HG02840 (cell line): ENCODE measurements at regions not wholly inside any gene's neighbourhood (a gene's known extent, or its start where the extent isn't known, plus 50 kb on each side); places are given as distances from the start of the nearest gene placed in this dataset.

ENCODE experiments used
- ATAC-seq: cut with Tn5 transposase; IDR thresholded peaks from one replicate; pipeline ENCODE4 v1.9.1; 2021; ENCODE audit warnings: mild to moderate bottlenecking, moderate library complexity, moderate number of reproducible peaks; ENCODE audit not compliant: unreplicated experiment, low FRiP score

DNA sequence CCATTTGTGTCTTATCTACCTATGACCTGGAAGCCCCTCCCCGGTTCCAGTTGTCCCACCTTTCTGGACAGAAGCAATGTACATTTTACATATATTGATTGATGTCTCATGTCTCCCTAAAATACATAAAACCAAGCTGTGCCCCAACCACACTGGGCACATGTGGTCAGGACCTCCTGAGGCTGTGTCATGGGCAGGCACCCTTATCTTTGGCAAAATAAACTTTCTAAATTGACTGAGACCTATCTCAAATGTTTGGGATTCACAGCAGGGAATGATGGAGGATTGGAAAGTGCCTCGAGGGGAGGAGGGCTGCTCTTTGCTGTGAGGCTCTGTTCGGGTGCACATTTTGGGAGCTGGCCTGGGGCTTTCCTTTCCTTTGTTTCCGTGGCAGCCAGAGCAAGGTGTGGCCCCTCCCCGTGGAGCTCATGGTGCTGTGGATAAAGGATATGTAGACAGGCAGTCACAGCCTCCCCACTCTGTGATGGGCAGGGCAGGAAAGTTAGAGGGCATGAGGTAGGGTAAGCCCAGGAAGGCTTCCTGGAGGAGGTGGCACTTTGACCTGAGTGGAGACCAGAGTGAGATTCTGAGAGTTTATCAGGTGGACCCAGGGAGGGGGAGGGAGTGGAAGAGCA is 615.6 kb downstream of the TBC1D22A start:
- ATAC-seq: no peak

DNA sequence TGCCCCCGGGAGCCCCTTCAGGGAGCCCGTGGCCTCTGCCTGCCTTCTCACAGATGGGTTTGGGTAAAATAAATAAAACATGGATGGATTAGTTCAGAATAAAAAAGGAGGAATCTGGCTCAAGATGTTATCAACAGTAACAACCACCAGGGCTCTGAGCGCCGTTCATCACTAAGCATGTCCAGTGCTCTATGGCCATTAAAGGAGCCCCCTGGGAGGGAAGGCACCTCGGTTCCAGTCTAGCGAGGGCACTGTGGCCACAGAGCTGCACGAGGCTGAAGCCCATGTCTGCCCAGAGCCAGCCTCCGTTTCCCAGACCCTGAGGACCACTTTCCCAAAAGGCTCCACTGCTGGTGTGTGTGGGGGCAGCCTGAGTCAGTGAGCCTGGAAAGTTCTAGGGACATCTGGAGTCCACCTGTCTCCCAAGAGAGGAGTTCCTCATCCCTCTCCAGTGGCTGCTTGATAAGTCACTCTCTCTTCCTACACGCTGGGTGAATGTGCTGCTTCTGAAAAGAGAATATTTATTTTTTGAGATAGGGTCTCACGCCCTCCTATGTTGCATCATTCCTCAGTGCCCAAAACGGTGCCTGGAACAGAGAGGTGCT is 614.6 kb downstream of the TBC1D22A start:
- ATAC-seq: no peak

DNA sequence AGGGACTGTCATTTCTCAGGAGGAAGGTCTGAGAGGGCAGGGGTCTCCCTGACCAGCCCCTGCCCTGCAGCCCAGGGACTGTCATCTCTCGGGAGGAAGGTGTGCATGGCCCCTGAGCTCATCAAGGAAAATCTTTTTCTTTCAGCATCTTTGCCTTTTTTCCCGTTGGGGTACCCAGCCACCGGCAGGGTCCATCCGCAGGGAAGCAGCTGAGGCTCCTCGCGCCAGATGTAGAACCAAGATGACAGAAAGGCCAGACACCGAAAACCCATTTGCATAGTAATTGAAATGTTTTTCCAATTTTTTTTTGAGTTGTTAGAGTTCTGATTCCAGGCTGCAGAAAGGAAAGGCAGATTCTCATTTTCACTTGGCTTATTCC is 613.9 kb downstream of the TBC1D22A start:
- ATAC-seq: no peak

DNA sequence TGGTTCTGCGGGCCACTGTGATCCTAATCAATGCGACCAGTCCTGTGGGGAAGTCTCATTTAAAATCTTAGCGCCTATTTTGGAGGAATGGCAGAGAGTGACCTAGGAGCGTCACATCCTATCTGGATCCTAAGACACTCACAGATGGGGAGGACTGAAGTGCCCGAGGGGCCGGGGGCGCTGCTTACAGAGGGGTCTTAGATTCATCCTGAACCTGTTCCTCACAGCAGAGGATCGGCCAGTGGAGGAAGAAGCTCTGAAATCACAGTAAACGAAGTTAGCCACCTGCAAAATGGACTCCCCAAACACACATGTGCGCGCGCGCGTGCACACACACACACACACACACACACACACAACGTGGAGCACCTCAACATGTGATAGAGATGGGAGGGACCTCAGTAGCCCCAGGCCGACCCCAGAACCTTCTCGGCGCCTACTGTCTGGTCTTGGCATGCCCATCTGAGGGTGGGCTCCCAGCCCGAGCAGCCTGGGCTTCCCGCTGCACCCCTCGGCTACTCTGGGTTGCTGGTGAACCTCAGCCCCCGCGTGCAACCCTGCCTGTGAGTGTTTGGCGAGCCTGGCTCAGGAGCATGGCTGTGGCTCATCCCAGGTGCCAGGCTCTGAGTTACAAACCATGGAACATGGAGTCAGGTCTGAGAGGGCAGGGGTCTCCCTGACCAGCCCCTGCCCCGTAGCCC is 613.3 kb downstream of the TBC1D22A start:
- ATAC-seq: no peak

DNA sequence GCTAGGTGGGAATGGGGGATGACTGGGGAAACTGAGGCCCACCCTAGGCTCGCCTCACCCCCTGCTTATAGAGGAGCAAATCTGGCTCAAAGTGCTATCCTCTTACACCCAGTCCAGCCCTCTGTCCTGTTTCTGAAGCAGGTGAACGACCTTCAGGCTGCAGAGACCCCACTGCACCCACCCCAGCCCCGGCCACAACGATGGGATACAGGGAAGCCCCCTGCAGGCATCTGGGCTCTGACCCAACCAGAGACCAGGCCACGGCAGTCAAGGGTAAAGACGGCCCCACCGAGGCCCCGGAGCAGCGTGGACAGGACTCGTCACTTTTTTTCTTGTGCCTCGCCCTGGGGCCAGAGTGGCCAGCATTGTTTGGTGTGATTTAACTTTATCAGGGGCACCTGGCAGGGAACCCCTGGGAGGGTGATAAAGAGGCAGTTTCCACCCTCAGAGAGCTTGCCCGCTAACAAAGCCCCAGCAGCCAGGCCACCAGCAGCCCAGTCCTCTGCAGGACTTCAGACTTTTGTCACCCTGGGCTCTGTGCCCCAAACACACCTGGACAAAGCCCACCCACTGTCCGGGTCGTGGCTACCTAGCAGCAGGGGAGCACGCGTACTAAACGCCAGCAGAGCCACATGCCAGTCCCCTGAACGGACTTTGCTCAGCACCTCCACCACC is 612.6 kb downstream of the TBC1D22A start:
- ATAC-seq: no peak

DNA sequence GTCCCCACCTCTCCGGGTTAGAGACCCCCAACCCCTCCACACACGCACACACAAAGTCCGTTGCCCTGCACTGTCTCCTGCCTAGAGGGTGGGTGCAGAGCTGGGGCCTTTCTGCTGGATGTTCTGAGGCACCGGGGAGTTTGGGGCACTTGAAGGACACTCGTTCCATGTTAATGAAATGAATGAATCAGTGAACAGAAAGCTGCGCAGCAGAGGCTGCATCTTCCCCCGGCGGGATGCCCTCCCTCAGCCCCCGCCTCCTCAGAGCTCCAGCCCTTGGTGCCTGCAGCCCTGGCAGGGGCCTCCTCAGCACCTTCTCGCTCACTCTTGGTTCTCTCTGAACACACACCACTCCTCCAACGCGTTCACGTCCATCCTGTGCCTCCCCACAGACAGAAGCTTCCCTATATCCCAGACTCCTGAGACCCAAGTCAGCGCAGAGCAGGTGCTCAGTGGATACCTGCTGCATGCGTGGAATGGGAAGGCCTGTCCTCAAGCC is 611.9 kb downstream of the TBC1D22A start:
- no peak for ATAC-seq

DNA sequence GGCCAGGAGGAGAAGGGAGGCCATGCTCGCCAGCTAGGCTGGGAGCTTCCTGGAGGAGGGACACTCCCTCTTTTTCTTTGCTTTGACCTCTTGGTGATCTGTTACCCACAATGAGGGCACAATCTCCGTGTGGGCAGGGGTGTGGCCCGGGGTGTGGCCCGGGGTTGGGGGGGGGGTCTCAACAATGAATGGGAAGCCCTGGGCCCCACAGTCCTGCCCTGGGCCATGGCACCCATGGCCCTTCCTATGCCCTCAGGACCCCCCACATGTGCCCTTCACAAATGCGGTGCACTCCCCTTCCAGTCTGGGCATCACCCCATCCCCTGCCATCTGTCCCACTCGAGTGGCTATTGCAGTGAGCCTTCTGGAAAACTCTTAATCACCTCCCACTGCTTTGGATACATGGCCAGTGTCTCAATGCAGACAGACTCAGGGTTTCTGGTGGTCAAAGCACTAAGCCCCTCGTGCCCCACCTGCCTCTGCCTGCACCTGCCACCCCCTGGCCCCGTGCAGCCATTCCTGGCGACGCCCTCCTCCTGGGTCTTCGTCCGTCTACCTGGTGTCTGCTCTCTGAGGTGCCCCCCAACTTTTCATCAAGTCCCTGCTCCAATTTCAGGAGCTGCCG is 611.3 kb downstream of the TBC1D22A start:
- no peak for ATAC-seq

DNA sequence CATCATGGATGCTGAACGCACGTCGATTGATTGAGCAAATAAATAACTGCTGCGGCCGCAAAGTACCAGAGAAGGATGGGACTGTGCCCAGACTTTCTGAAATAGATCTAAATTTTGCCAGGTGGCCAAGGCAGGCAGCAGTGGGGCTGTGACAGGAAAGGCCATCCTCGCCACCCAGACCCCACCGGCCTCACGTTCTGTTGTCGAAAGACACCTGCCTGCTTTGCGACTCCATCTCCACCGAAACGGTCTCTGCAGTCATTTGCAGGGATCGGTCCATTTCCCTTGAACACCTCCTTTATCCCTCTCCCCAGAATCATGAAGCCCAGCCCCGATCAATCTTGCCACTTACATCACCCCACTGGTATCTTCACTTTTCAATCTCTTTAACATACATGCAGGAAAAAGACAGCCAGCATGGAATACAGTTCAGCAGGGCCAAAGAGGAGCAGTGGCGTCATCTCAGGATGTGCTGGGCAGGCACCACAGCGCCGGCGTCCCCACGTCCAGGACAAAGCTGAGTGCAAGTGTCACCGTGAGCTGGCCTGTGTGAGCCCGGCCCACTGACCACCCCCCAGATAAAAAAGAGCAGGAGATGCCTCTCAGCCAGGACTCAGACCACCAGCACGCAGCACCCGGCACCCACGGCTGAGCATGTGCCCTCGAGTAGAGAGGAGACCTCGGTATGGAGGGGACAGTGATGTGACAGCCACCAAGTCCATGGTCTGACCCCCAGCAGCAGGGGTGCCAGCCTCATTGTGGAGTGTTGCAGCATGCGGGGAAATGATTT is 610.3 kb downstream of the TBC1D22A start:
- no peak for ATAC-seq

DNA sequence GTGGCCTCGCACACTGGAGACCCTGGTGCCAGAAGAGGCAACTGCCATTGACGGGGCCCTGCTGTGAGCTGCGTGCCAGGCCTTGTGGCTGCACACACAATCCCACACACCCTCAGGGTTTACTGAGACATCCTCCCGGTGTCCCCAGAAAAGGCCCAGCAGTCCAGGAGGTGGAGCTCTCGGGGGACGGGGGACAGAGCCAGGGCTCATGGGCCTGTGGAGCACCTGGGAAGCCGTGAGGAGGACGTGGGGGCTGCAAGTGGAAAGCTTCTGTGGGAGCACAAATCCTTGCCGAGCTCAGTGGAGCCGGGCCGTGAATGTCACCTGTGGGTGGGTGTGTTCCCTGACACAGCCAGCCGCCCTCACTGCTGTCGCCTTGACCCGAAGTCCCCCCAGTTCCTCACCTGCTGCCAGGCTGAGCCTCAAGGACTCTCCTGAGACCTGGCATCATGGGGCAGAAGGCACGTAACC is 609.7 kb downstream of the TBC1D22A start:
- ATAC-seq: no peak

DNA sequence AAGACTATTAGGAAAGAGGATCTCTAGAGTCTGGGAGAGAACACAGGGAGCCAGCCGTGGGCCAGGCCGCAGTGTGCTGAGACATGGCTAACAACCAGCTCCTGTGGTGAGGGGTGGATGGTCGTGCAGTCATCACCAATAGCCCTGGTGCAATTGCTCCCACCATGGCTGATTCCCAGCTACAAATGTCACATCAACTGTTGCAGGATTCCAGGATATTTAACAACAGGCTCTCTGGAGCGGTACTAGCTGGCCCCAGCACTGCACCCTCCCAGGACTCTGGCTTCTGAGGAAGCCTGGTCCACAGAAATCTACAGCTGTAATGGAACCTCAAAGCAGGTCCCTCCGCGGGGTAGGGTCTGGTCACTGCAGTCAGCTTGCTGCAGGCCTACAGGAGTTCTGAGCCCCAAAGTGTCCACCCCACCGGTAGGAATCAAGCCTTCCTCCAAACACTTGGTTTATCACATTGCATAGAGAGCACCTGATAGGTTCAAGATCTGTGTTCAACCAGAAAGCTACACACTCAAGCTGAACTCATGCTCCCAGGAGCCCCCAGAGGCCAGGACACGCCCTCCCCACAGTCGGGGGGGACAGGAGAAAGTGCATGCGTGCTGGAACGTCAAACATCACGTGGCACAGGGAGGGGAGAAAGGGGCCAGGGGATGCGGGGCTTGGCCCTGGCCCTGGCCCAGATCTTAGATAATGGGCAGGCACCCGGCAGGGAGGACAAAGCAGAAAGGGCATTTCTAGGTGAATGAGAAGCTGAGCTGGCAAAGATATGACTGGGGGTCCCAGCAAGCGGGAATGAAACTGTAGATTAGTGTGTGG is 609.0 kb downstream of the TBC1D22A start:
- ATAC-seq: no peak

DNA sequence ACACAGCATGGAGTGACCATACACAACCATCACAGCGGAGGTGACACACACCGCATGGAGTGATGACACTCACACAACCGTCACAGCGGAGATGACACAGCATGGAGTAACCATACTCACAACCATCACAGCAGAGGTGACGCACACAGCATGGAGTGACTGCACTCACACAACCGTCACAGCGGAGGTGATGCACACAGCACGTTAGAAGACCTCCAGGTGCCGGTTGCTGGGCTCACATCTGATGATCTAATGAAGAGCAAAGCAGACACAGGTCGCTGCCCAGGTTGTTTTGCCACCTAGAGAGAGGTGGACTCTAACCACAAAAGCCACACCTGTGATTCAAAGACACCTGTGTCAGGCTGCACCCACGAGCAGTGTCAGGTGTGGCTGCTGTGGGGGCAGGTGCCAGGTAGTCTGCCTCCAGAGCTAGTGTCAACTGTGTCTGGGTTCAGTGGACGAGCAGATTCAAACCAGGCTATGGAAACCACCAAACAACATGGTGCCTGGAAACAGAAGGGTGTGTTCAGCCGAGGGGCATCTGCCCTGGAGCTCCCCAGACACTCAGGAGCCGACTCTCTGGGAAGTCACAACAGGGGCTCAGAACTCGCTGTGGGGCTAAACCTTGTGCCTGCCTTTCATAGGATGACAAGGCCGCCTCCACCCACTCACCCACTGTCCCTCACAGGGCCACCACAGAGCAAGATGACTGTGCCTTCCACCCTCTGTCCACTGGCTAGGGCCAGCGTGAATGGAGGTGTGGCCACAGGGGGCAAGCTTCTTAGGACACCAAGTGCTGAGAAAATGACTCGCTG is 608.2 kb downstream of the TBC1D22A start:
- no peak for ATAC-seq

DNA sequence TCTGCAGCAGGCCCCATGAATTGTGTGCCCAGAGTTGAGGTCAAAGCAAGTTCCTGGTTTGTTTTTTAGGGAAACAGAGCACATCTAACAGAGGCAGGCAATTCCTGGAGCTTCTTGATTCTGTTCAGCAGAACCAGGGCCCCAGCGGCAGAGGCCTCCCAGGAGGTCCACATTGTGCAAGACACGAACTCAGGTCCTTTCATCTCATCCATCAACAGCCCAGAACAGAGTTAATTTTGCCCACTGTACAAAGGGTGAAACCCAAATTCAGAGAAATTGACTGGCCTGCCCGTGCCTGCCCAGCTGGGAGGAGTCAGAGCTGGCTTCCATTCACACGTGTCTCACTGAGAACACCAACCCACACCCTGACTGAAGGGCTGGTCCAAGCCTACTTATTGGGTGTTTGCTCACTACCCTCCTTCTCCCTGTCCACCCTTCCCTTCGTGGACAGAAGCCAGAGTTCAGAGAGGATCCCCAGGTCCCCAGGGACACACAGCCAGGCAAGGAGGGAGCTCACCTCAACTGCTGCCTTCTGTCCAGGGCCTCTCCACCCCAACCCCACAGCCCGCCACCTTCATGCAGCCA is 607.1 kb downstream of the TBC1D22A start:
- ATAC-seq: no peak

DNA sequence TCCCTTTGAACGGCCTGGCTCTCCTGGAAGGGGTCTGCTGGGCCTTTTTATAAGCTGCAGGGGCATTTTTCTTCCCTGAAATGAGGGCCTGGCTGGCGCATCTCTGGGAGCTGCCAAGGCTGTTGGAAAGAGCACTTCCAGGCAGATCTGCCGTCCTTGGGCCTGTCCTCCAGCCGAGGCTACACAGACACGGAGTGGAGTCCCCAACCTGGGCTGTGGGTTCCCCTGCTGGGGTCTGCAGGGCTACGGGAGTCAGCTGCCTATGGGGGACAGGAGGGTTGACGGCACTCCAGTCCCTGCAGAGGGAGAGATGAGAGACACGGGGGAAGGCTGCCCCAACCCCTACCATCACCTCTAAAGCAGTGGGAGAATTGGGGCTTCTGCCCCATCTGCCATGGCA is 606.6 kb downstream of the TBC1D22A start:
- ATAC-seq: no peak

DNA sequence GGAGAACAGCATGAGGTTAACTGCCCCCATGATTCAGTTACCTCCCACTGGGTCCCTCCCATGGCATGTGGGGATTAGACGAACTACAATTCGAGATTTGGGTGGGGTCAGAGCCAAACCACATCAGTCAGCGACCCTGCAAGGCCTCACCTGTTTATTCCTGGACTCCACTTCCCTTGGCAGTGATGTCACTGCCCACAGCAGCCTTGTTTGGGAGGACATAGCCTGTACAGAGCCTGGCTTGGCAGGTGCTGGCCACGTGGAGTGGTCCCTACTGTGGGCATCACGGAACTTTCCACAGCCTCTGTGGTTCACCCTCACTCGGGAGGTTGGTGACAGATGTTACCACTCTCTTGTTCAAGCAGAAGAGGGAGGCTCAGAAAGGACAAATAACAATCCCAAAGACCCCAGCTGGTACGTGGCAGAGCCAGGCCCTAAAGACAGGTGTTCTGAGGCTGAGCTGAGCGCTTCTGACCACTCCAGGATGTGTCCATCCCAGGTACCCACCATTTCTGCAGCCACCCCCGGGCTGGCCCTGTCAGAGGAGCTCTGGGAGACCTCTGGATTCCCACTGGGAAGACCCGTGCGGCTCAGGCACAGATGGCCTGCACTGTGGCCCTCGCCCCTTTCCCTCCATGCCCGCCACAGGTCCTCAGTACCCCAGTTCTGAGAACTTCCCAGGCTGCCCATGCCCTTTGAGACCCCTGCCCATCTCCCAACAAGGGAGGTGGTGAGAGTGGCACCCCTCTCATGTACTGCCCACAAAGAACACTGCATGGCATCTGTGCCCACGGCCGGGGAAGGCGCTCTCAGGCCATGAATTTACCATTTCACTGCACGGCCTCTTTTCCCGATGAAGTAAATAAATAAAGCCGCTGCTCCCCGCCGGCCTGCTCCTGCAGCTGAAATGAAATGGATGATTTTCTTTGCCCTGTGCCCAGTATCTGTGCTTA is 605.8 kb downstream of the TBC1D22A start:
- no peak for ATAC-seq

DNA sequence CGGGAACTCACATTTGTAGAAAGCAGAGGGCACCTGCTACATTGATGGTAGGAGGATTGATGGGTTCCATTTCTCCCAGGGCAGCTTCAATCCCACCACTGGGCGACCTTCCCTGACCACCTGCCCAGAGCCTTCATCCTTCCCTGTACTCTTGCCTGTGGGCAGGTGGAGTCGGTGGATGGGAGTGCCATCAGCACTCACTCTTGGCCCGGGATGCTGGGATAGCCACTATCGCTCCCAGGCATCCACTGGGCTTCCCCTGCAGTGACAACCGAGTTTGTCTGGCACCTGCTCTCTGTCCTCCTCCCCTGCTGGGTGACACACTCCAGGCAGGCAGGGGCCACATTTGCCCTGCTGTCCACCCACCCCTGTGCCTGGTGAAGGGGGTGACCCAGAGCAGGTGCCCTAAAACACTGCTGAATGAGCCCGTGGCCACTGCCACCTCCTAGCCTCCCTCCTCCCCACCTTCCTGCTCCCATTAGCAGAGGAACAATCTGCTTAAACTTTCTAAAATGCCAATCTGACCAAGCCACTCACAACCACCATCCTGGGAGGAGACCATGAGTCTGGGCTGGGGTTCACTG is 604.7 kb downstream of the TBC1D22A start:
- no peak for ATAC-seq

DNA sequence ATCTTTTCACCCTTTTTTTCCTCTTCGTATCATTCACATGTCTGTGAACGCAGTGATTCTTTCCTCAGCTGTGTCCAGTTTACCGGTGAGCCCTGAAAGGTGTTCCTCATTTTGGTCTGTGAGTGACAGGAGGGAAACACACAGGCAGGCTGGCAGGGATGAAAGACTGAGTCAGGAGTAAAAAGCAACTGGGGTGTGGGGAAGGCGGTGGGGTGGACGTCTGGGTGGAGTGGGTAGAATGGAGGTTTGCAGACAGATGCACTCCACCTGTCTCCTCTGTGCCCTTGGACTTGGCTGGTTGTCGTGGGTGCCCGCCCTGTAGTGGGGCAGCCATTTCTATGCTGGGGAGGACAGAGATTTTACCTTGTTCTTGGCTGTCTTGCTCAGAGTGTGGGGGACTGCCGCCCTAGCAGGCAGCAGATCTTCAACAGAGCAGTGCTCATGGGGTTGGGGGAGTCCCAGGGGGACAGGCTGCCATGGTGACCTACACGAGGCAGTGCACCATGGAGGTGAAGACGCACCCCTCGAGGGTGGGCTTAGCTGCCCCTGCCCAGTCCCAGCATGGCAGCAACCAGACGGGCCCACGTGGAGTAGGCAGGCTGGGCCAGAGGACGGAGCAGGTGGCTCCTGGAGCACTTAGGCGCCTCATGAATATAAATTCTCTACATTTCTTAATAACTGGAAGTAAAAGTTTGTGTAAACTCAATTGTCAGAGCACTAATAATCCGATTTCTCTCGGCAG is 603.7 kb downstream of the TBC1D22A start:
- ATAC-seq: no peak
